PC-3 (cell line): ENCODE measurements at regions not wholly inside any gene's neighbourhood (a gene's known extent, or its start where the extent isn't known, plus 50 kb on each side); places are given as distances from the start of the nearest gene placed in this dataset.

Experiments used
- CTCF ChIP-seq: fragments of 300-600 bp; sonication (generic); conservative IDR thresholded peaks from 2 replicates; pipeline ENCODE4 v1.5.1; 2017; ENCODE audit warnings: antibody characterized with exemption, low read depth, mild to moderate bottlenecking, low read length
- EZH2 ChIP-seq: fragments of 300-600 bp; sonication (generic); IDR thresholded peaks from one replicate; pipeline ENCODE4 v1.6.1; 2017; ENCODE audit warnings: antibody characterized with exemption, mild to moderate bottlenecking, low read length; ENCODE audit not compliant: unreplicated experiment

- no peak for TF ChIP-seq CTCF
- TF ChIP-seq EZH2, result no peak
These were observed 115.0 kb upstream of the ELAVL2 start for GRCh38 chr9:23941051-23941450.
